ENCODE measurements at regions not wholly inside any gene's neighbourhood (a gene's known extent, or its start where the extent isn't known, plus 50 kb on each side); places are given as distances from the start of the nearest gene placed in this dataset.

DNA sequence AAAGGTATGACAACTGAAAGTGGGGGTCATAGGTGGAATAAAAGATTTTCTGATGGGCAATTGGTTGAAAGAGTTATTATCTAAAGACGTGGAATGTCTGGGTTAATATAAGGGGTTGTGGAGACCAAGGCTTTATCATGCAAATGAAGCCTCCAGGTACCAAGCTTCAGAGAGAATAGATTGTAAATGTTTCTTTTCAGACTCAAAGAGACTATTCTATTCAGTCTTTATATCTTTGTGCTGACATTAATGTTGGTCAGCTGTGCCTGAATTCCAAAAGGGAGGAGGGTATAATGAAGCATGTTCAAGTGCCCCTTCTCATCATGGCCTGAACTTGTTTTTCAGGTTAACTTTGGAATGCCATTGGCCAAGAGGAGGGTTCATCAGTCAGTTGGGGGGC is 145.3 kb downstream of the SETD4 start:
- TF ChIP-seq, protein P1, sequence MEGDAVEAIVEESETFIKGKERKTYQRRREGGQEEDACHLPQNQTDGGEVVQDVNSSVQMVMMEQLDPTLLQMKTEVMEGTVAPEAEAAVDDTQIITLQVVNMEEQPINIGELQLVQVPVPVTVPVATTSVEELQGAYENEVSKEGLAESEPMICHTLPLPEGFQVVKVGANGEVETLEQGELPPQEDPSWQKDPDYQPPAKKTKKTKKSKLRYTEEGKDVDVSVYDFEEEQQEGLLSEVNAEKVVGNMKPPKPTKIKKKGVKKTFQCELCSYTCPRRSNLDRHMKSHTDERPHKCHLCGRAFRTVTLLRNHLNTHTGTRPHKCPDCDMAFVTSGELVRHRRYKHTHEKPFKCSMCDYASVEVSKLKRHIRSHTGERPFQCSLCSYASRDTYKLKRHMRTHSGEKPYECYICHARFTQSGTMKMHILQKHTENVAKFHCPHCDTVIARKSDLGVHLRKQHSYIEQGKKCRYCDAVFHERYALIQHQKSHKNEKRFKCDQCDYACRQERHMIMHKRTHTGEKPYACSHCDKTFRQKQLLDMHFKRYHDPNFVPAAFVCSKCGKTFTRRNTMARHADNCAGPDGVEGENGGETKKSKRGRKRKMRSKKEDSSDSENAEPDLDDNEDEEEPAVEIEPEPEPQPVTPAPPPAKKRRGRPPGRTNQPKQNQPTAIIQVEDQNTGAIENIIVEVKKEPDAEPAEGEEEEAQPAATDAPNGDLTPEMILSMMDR (IDR thresholded peaks at IDR 0.05), result no peak
- TF ChIP-seq POLR2A (IDR thresholded peaks at IDR 0.05) (no peak), EP300 (IDR thresholded peaks at IDR 0.05) (no peak)

All from tibial nerve (tissue), 4 donors.